SK-N-SH treated with all-trans-retinoic acid at 6 μM for 48 hours (cell line): ENCODE measurements at regions not wholly inside any gene's neighbourhood (a gene's known extent, or its start where the extent isn't known, plus 50 kb on each side); places are given as distances from the start of the nearest gene placed in this dataset.

Source experiments
- ARNTL ChIP-seq: fragments of 450-650 bp; formaldehyde crosslinking; IDR thresholded peaks from 2 replicates; pipeline ENCODE4 v1.5.0; 2020; ENCODE audit warnings: low read depth, mild to moderate bottlenecking, moderate library complexity, borderline replicate concordance
- CREB5 ChIP-seq: fragments of 250-450 bp; sonication (Bioruptor Pico); IDR thresholded peaks from 2 replicates; pipeline ENCODE4 v1.5.1; 2020; ENCODE audit warnings: low read depth, mild to moderate bottlenecking, moderate library complexity
- CSRNP3 ChIP-seq: fragments of 250-450 bp; sonication (Bioruptor Pico); IDR thresholded peaks from 2 replicates; pipeline ENCODE4 v1.5.1; 2021; ENCODE audit warnings: mild to moderate bottlenecking, moderate library complexity
- GLIS3 ChIP-seq: fragments of 250-450 bp; sonication (Bioruptor Pico); IDR thresholded peaks from 2 replicates; pipeline ENCODE4 v1.5.0; 2020; ENCODE audit warnings: mild to moderate bottlenecking, moderate library complexity
- OSR1 ChIP-seq: fragments of 250-450 bp; sonication (Bioruptor Pico); IDR thresholded peaks from 2 replicates; pipeline ENCODE4 v1.8.0; 2022; ENCODE audit warnings: moderate library complexity, mild to moderate bottlenecking, inconsistent platforms
- PATZ1 ChIP-seq: fragments of 250-450 bp; sonication (Bioruptor Pico); IDR thresholded peaks from 2 replicates; pipeline ENCODE4 v1.8.0; 2020; ENCODE audit warnings: mild to moderate bottlenecking, moderate library complexity, borderline replicate concordance
- RARB ChIP-seq: fragments of 250-450 bp; sonication (Bioruptor Pico); IDR thresholded peaks from 2 replicates; pipeline ENCODE4 v1.8.0; 2021; ENCODE audit warnings: mild to moderate bottlenecking, moderate library complexity
- SNAI2 ChIP-seq: fragments of 250-450 bp; sonication (Bioruptor Pico); IDR thresholded peaks from 2 replicates; pipeline ENCODE4 v1.5.0; 2020; ENCODE audit warnings: mild to moderate bottlenecking, moderate library complexity
- TCF4 ChIP-seq: fragments of 250-450 bp; sonication (Bioruptor Pico); IDR thresholded peaks from 2 replicates; pipeline ENCODE4 v1.8.0; 2021; ENCODE audit warnings: mild to moderate bottlenecking, moderate library complexity, borderline replicate concordance
- ZFP30 ChIP-seq: fragments of 450-650 bp; formaldehyde crosslinking; IDR thresholded peaks from 2 replicates; pipeline ENCODE4 v1.5.0; 2022; ENCODE audit warnings: mild to moderate bottlenecking, moderate library complexity
- ZNF565 ChIP-seq: fragments of 450-650 bp; formaldehyde crosslinking; conservative IDR thresholded peaks from 2 replicates; pipeline ENCODE4 v1.5.0; 2020; ENCODE audit warnings: low read depth, mild to moderate bottlenecking, moderate library complexity

GRCh38 chr20:16111172-16111832 lies 461.9 kb downstream of the KIF16B start:
- no peak for TF ChIP-seq OSR1 (CRISPR knock-in tag)
- no peak for TF ChIP-seq ARNTL (CRISPR knock-in tag)
- TF ChIP-seq TCF4 (CRISPR knock-in tag), result no peak
- TF ChIP-seq PATZ1 (CRISPR knock-in tag), result no peak
- no peak for TF ChIP-seq CSRNP3 (CRISPR knock-in tag)
- TF ChIP-seq GLIS3, result no peak
- no peak for TF ChIP-seq RARB (CRISPR knock-in tag)
- no peak for TF ChIP-seq CREB5 (CRISPR knock-in tag)
- TF ChIP-seq ZFP30 (CRISPR knock-in tag), result no peak
- no peak for TF ChIP-seq SNAI2 (CRISPR knock-in tag)
- no peak for TF ChIP-seq ZNF565 (CRISPR knock-in tag)
